Cardiac muscle cell (in vitro differentiated cells and primary cell): ENCODE measurements at regions not wholly inside any gene's neighbourhood (a gene's known extent, or its start where the extent isn't known, plus 50 kb on each side); places are given as distances from the start of the nearest gene placed in this dataset.
"Not testable (repeated sequence)": the region's sequence is repeated elsewhere in the genome, so short reads cannot be mapped to it uniquely, and the experiment has no call there.

Source experiments
- DNase-seq, 2 donors: peaks; one replicate each; pipeline versions ENCODE4 v3.0.0 to v3.0.0-alpha.2; 2010 to 2017; ENCODE audit warnings: low read depth in 1 of 2, low spot score in 1 of 2
- H3K27ac ChIP-seq: fragments of 200-600 bp; sonication (generic); 2 replicates; pipeline ENCODE4 v1.5.1; 2016
- H3K27me3 ChIP-seq: fragments of 200-600 bp; sonication (generic); 2 replicates; pipeline ENCODE4 v1.6.0; 2016; ENCODE audit warnings: control low read depth
- H3K36me3 ChIP-seq: fragments of 200-600 bp; sonication (generic); 2 replicates; pipeline ENCODE4 v1.5.1; 2016; ENCODE audit warnings: control low read depth
- H3K4me1 ChIP-seq: fragments of 200-600 bp; sonication (generic); 2 replicates; pipeline ENCODE4 v1.8.1; 2017; ENCODE audit warnings: low read depth, mild to moderate bottlenecking, mixed run types
- H3K4me3 ChIP-seq: fragments of 200-600 bp; sonication (generic); 2 replicates; pipeline ENCODE4 v1.5.1; 2016; ENCODE audit warnings: mild to moderate bottlenecking
- H3K9me3 ChIP-seq: fragments of 200-600 bp; sonication (generic); 2 replicates; pipeline ENCODE4 v1.5.1; 2017; ENCODE audit warnings: low read depth, mild to moderate bottlenecking, control low read depth
- TF ChIP-seq, protein P1 (sequence below): IDR thresholded peaks from 2 replicates; pipeline ENCODE4 v1.5.1; 2012; ENCODE audit warnings: low read depth, mild to moderate bottlenecking, low read length

DNA sequence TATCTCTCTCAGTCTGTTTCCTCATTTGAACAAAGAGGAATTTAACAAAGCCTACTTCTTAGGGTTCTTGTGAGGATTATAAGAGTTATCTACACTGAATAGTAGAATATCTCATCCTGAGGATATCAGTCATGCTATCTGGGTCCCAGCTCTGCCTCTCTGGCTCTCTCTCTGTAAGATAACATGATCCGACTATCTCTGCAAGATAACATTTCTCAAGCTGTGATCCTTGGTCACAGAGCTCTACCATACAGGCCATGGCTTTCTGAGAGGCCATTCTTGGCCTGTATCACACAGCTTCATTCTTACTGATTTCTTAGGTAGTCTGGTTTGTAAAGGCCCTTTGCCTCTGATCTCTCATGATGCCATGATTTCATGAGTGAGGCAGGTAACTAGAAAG lies 71.0 kb upstream of the TRABD2B start:
- H3K9me3 ChIP-seq, result no peaks in the 10 kb centered on the region
- peaks cover 13% of the 10 kb centered on the region for H3K27me3 ChIP-seq
- no peak overlapping the region for H3K27ac ChIP-seq
- no peak for DNase-seq
- H3K4me1 ChIP-seq, result peaks cover 3% of the 10 kb centered on the region
- TF ChIP-seq, protein P1, sequence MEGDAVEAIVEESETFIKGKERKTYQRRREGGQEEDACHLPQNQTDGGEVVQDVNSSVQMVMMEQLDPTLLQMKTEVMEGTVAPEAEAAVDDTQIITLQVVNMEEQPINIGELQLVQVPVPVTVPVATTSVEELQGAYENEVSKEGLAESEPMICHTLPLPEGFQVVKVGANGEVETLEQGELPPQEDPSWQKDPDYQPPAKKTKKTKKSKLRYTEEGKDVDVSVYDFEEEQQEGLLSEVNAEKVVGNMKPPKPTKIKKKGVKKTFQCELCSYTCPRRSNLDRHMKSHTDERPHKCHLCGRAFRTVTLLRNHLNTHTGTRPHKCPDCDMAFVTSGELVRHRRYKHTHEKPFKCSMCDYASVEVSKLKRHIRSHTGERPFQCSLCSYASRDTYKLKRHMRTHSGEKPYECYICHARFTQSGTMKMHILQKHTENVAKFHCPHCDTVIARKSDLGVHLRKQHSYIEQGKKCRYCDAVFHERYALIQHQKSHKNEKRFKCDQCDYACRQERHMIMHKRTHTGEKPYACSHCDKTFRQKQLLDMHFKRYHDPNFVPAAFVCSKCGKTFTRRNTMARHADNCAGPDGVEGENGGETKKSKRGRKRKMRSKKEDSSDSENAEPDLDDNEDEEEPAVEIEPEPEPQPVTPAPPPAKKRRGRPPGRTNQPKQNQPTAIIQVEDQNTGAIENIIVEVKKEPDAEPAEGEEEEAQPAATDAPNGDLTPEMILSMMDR, result no peak
- H3K4me3 ChIP-seq, result no peak overlapping the region
- H3K36me3 ChIP-seq, result no peaks in the 10 kb centered on the region

DNA sequence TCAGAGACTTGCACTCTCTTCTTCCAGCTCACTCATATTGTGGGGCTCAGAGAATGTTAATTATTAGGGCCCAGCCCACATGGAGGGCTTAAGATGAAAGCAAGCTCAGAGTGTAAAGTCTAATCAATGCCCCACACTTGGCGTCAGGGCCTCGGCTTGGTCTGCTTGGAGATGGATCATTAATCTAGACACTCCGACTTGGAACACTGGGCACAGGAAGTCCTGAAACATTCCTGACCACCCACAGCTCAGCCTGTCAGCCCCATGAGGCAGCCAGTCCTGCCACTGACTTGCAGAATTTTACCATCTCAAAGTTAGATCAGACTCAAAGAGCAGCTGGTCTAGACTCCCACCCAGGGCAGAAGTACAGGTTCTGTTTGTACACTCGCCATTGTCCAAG lies 69.8 kb upstream of the TRABD2B start:
- TF ChIP-seq, protein P1, result no peak
- H3K9me3 ChIP-seq, result no peaks in the 10 kb centered on the region
- H3K27ac ChIP-seq, result no peak overlapping the region
- peaks cover 3% of the 10 kb centered on the region for H3K4me1 ChIP-seq
- no peak overlapping the region for H3K4me3 ChIP-seq
- no peaks in the 10 kb centered on the region for H3K36me3 ChIP-seq
- no peak for DNase-seq
- peaks cover 22% of the 10 kb centered on the region for H3K27me3 ChIP-seq

DNA sequence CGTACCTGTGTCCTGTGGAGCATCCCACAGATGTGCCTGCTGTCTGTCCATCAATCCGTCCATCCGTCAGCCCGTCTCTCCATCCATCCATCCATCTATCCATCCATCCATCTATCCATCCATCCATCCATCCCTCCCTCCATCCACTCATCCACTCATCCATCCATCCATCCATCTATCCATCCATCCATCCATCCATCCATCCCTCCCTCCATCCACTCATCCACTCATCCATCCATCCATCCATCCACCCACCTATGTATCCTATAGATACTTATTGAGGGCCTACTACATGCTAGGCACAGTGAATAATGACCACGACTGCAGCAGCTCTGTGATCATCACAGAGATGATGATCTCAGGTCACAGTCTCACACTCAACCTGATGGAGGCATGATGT lies 67.5 kb upstream of the TRABD2B start:
- H3K4me1 ChIP-seq, H3K9me3 ChIP-seq, H3K36me3 ChIP-seq, DNase-seq, H3K27ac ChIP-seq, H3K4me3 ChIP-seq: not testable (repeated sequence)
- H3K27me3 ChIP-seq, result peaks cover 23% of the 10 kb centered on the region

DNA sequence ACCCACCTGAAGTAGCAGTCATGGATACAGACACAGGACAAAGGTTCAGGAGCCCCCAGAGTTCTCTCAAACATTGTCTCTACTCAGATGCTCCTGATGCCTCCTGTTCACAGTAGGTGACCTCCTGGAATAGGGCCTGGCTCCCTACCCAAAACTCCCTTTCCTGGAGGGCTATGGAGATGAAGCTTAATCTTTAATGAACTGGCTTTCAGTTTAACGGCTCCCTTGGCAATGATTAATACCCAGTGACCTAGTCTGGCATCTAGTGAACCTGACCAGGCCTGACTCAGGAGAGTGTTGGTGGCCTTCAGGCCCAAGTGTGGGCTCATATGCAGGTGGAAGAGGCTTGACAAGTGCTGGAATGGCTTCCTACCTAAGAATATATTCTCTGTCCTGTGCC lies 65.2 kb upstream of the TRABD2B start:
- Histone ChIP-seq H3K36me3 (no peaks in the 10 kb centered on the region), H3K27ac (no peak overlapping the region), H3K27me3 (peaks cover 27% of the 10 kb centered on the region), H3K4me3 (no peak overlapping the region), H3K4me1 (peaks cover 3% of the 10 kb centered on the region), H3K9me3 (no peaks in the 10 kb centered on the region)
- no peak for DNase-seq
- TF ChIP-seq, protein P1, result no peak

DNA sequence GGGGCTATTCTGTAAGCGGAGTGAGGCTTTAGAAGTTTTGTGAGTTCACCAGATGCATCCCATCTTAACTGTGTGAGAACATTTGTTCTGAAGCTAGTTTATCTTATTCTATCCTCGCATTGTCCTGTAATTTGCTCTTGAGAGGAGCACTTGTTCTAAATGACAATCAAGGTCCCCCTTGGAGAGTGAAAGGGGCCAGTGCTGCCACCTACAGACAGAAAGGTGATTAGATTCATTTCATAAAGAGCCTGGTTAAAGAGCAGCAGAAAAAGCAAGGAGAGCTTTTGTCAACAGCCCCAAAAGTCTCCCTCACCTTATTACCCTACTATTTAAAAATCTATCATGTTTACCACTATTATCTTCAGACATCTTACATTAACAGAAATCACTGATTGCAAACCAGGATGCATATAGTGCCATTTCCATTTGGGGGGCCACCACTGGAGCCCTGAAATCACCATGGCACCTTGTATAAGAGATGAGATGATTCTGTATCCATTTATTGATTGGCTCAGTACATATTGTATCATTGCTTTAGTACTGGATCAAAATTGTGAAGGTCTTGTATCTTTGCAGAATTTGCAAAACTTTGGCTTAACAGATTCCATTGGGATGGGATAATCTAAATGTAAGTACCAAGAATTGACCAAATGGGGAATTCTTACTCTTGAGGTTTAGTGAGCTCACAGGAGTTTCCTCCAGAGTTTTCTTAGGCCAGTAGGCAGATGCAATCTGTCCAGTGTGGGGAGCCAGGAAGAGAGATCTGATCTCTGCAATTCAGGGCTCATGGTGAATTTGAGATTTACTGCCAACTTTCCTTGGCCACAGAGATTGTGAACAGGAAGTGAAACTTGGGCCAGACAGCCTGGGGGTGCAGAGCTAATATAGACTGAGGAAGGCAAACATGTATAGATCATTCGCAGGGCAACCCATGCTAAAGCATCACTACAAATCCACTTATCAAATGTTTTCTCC lies 64.3 kb upstream of the TRABD2B start:
- H3K27me3 ChIP-seq, result peaks cover 27% of the 10 kb centered on the region
- no peak overlapping the region for H3K4me3 ChIP-seq
- H3K27ac ChIP-seq, result no peak overlapping the region
- TF ChIP-seq, protein P1, result peak; percentile 75
- no peaks in the 10 kb centered on the region for H3K9me3 ChIP-seq
- peak; percentile 71 to 84 for DNase-seq
- H3K36me3 ChIP-seq, result no peaks in the 10 kb centered on the region
- peaks cover 3% of the 10 kb centered on the region for H3K4me1 ChIP-seq

DNA sequence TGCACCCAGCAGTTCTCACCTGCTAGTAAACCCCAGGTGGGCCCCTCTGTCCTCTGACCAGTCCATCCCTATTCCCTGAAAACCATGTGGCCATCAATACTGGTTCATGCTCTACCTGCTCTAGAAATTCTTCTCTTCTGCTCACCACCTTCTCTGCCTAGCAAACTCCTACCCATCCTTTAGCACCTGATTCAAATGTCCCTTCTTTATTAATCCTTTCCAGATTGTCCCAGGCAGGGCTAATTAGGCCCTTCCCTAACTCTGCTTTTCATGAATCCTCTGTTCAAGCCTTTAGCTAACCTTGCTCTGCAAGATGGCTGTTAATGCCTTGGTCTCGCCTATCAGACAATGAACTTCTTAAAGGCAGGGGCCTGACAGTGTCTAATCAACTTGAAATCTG lies 62.1 kb upstream of the TRABD2B start:
- TF ChIP-seq, protein P1, result no peak
- Histone ChIP-seq H3K27ac (no peak overlapping the region), H3K27me3 (peaks cover 26% of the 10 kb centered on the region), H3K4me3 (no peak overlapping the region), H3K4me1 (peaks cover 3% of the 10 kb centered on the region), H3K36me3 (no peaks in the 10 kb centered on the region), H3K9me3 (no peaks in the 10 kb centered on the region)
- DNase-seq, result no peak
